ENCODE measurements at regions not wholly inside any gene's neighbourhood (a gene's known extent, or its start where the extent isn't known, plus 50 kb on each side); places are given as distances from the start of the nearest gene placed in this dataset.
"Not testable (repeated sequence)": the region's sequence is repeated elsewhere in the genome, so short reads cannot be mapped to it uniquely, and the experiment has no call there.

GRCh38 chr1:146552414-146552813 is 323.6 kb upstream of the NOTCH2NLA start:
- not testable (repeated sequence) for H3K27ac ChIP-seq (ENCODE audit: low read depth, low read length, poor library complexity, severe bottlenecking); H3K4me2 ChIP-seq (ENCODE audit: low read length); H3K79me2 ChIP-seq (ENCODE audit: insufficient read depth, low read length); H2AFZ ChIP-seq (ENCODE audit: low read length); H3K9me2 ChIP-seq (ENCODE audit: low read depth, low read length); H4K20me1 ChIP-seq (ENCODE audit: insufficient read depth, low read length); H3K9me3 ChIP-seq (ENCODE audit: low read length); H3K36me3 ChIP-seq (ENCODE audit: insufficient read depth, low read length); H3K4me1 ChIP-seq (ENCODE audit: insufficient read depth, low read length, severe bottlenecking); H3K9ac ChIP-seq (ENCODE audit: low read length); H3K27me3 ChIP-seq (ENCODE audit: insufficient read depth, low read length); H3K4me3 ChIP-seq (ENCODE audit: low read depth, low read length, poor library complexity, severe bottlenecking); H3F3A ChIP-seq (ENCODE audit: insufficient read depth, low read length)

- H3K9me2 ChIP-seq (ENCODE audit: low read depth, low read length); H3K4me2 ChIP-seq (ENCODE audit: low read length); H3F3A ChIP-seq (ENCODE audit: insufficient read depth, low read length); H3K27ac ChIP-seq (ENCODE audit: low read depth, low read length, poor library complexity, severe bottlenecking); H3K4me1 ChIP-seq (ENCODE audit: insufficient read depth, low read length, severe bottlenecking); H3K4me3 ChIP-seq (ENCODE audit: low read depth, low read length, poor library complexity, severe bottlenecking); H3K9ac ChIP-seq (ENCODE audit: low read length); H4K20me1 ChIP-seq (ENCODE audit: insufficient read depth, low read length); H3K36me3 ChIP-seq (ENCODE audit: insufficient read depth, low read length); H3K79me2 ChIP-seq (ENCODE audit: insufficient read depth, low read length); H3K9me3 ChIP-seq (ENCODE audit: low read length); H3K27me3 ChIP-seq (ENCODE audit: insufficient read depth, low read length); H2AFZ ChIP-seq (ENCODE audit: low read length): not testable (repeated sequence)
These were observed 319.9 kb upstream of the NOTCH2NLA start for GRCh38 chr1:146548684-146549083.

GRCh38 chr1:146546189-146546588 is 317.4 kb upstream of the NOTCH2NLA start:
- H3K9ac ChIP-seq (ENCODE audit: low read length); H3K4me3 ChIP-seq (ENCODE audit: low read depth, low read length, poor library complexity, severe bottlenecking); H3K27ac ChIP-seq (ENCODE audit: low read depth, low read length, poor library complexity, severe bottlenecking); H3K9me3 ChIP-seq (ENCODE audit: low read length); H3K27me3 ChIP-seq (ENCODE audit: insufficient read depth, low read length); H3K4me1 ChIP-seq (ENCODE audit: insufficient read depth, low read length, severe bottlenecking); H2AFZ ChIP-seq (ENCODE audit: low read length); H3K79me2 ChIP-seq (ENCODE audit: insufficient read depth, low read length); H3K4me2 ChIP-seq (ENCODE audit: low read length); H3K36me3 ChIP-seq (ENCODE audit: insufficient read depth, low read length); H3F3A ChIP-seq (ENCODE audit: insufficient read depth, low read length); H4K20me1 ChIP-seq (ENCODE audit: insufficient read depth, low read length); H3K9me2 ChIP-seq (ENCODE audit: low read depth, low read length): not testable (repeated sequence)

GRCh38 chr1:146537775-146538373 is 309.1 kb upstream of the NOTCH2NLA start:
- H3K27me3 ChIP-seq (ENCODE audit: insufficient read depth, low read length); H3K9ac ChIP-seq (ENCODE audit: low read length); H3K4me2 ChIP-seq (ENCODE audit: low read length); H3K27ac ChIP-seq (ENCODE audit: low read depth, low read length, poor library complexity, severe bottlenecking); H2AFZ ChIP-seq (ENCODE audit: low read length); H3K79me2 ChIP-seq (ENCODE audit: insufficient read depth, low read length); H3K9me3 ChIP-seq (ENCODE audit: low read length); H3K4me3 ChIP-seq (ENCODE audit: low read depth, low read length, poor library complexity, severe bottlenecking); H3F3A ChIP-seq (ENCODE audit: insufficient read depth, low read length); H3K9me2 ChIP-seq (ENCODE audit: low read depth, low read length); H3K4me1 ChIP-seq (ENCODE audit: insufficient read depth, low read length, severe bottlenecking); H4K20me1 ChIP-seq (ENCODE audit: insufficient read depth, low read length); H3K36me3 ChIP-seq (ENCODE audit: insufficient read depth, low read length): not testable (repeated sequence)

GRCh38 chr1:146536028-146536427 is 307.2 kb upstream of the NOTCH2NLA start:
- H3K4me1 ChIP-seq (ENCODE audit: insufficient read depth, low read length, severe bottlenecking); H2AFZ ChIP-seq (ENCODE audit: low read length); H3K9ac ChIP-seq (ENCODE audit: low read length); H3K27ac ChIP-seq (ENCODE audit: low read depth, low read length, poor library complexity, severe bottlenecking); H3K4me3 ChIP-seq (ENCODE audit: low read depth, low read length, poor library complexity, severe bottlenecking); H3K9me2 ChIP-seq (ENCODE audit: low read depth, low read length); H4K20me1 ChIP-seq (ENCODE audit: insufficient read depth, low read length); H3K27me3 ChIP-seq (ENCODE audit: insufficient read depth, low read length); H3K79me2 ChIP-seq (ENCODE audit: insufficient read depth, low read length); H3F3A ChIP-seq (ENCODE audit: insufficient read depth, low read length); H3K4me2 ChIP-seq (ENCODE audit: low read length); H3K36me3 ChIP-seq (ENCODE audit: insufficient read depth, low read length); H3K9me3 ChIP-seq (ENCODE audit: low read length): not testable (repeated sequence)

- not testable (repeated sequence) for H3K9ac ChIP-seq (ENCODE audit: low read length); H3K4me2 ChIP-seq (ENCODE audit: low read length); H3K79me2 ChIP-seq (ENCODE audit: insufficient read depth, low read length); H3K36me3 ChIP-seq (ENCODE audit: insufficient read depth, low read length); H3K27ac ChIP-seq (ENCODE audit: low read depth, low read length, poor library complexity, severe bottlenecking); H3F3A ChIP-seq (ENCODE audit: insufficient read depth, low read length); H3K4me1 ChIP-seq (ENCODE audit: insufficient read depth, low read length, severe bottlenecking); H3K9me2 ChIP-seq (ENCODE audit: low read depth, low read length); H3K4me3 ChIP-seq (ENCODE audit: low read depth, low read length, poor library complexity, severe bottlenecking); H3K27me3 ChIP-seq (ENCODE audit: insufficient read depth, low read length); H2AFZ ChIP-seq (ENCODE audit: low read length); H3K9me3 ChIP-seq (ENCODE audit: low read length); H4K20me1 ChIP-seq (ENCODE audit: insufficient read depth, low read length)
These were observed 306.8 kb upstream of the NOTCH2NLA start for GRCh38 chr1:146535575-146535974.

- H3K4me2 ChIP-seq (ENCODE audit: low read length); H4K20me1 ChIP-seq (ENCODE audit: insufficient read depth, low read length); H3K9ac ChIP-seq (ENCODE audit: low read length); H3K9me3 ChIP-seq (ENCODE audit: low read length); H3K4me3 ChIP-seq (ENCODE audit: low read depth, low read length, poor library complexity, severe bottlenecking); H3K36me3 ChIP-seq (ENCODE audit: insufficient read depth, low read length); H3K79me2 ChIP-seq (ENCODE audit: insufficient read depth, low read length); H3K27me3 ChIP-seq (ENCODE audit: insufficient read depth, low read length); H2AFZ ChIP-seq (ENCODE audit: low read length); H3K27ac ChIP-seq (ENCODE audit: low read depth, low read length, poor library complexity, severe bottlenecking); H3K4me1 ChIP-seq (ENCODE audit: insufficient read depth, low read length, severe bottlenecking); H3F3A ChIP-seq (ENCODE audit: insufficient read depth, low read length); H3K9me2 ChIP-seq (ENCODE audit: low read depth, low read length): not testable (repeated sequence)
These were observed 302.1 kb upstream of the NOTCH2NLA start for GRCh38 chr1:146530958-146531357.

- not testable (repeated sequence) for H3K4me1 ChIP-seq (ENCODE audit: insufficient read depth, low read length, severe bottlenecking); H3K4me3 ChIP-seq (ENCODE audit: low read depth, low read length, poor library complexity, severe bottlenecking); H3K9me2 ChIP-seq (ENCODE audit: low read depth, low read length); H4K20me1 ChIP-seq (ENCODE audit: insufficient read depth, low read length); H3K27me3 ChIP-seq (ENCODE audit: insufficient read depth, low read length); H3K9me3 ChIP-seq (ENCODE audit: low read length); H3K36me3 ChIP-seq (ENCODE audit: insufficient read depth, low read length); H3K9ac ChIP-seq (ENCODE audit: low read length); H3K79me2 ChIP-seq (ENCODE audit: insufficient read depth, low read length); H3K27ac ChIP-seq (ENCODE audit: low read depth, low read length, poor library complexity, severe bottlenecking); H3F3A ChIP-seq (ENCODE audit: insufficient read depth, low read length); H2AFZ ChIP-seq (ENCODE audit: low read length); H3K4me2 ChIP-seq (ENCODE audit: low read length)
These were observed 294.0 kb upstream of the NOTCH2NLA start for GRCh38 chr1:146522812-146523211.
